ENCODE measurements at regions not wholly inside any gene's neighbourhood (a gene's known extent, or its start where the extent isn't known, plus 50 kb on each side); places are given as distances from the start of the nearest gene placed in this dataset.

DNA sequence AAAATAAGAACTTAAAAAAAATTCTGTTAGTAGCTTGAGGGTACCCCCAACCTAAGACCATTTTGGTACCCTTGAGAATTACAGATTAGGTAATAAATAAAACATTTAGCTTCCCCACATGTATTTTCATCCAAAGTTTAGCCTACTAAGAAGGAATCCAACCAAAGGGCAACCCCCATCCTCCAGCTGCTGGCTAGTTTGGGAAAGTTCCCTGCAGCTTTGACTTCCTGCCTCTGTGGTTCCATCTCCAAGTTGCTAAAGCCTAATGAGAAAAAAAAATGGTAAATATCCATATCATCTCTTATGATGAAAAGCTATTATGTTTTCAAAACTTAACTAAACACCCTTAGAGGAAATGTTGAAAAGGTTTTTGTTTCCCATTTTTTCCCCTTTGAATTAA, 547.2 kb downstream of the ANKRD7 start:
- TF ChIP-seq EZH2 (IDR thresholded peaks at IDR 0.05; ENCODE audit: borderline replicate concordance, low read depth, low read length, poor library complexity, severe bottlenecking) (no peak), CTCF (conservative IDR thresholded peaks at IDR 0.05; ENCODE audit: low read depth, low read length) (no peak)

All from A673 (cell line).